ENCODE measurements at regions not wholly inside any gene's neighbourhood (a gene's known extent, or its start where the extent isn't known, plus 50 kb on each side); places are given as distances from the start of the nearest gene placed in this dataset.

- Histone ChIP-seq H3K36me3 (ENCODE audit: control insufficient read depth in 2 of 2, extremely low read depth in 1 of 2, insufficient read depth in 2 of 2, low read length in 2 of 2) (no peaks in the 10 kb centered on the region), H3K79me2 (ENCODE audit: control insufficient read depth, insufficient read depth, low read length) (no peaks in the 10 kb centered on the region), H3K9ac (ENCODE audit: control insufficient read depth, extremely low read depth, insufficient read depth, low read length) (no peak overlapping the region), H3K9me1 (ENCODE audit: control insufficient read depth, extremely low read depth, insufficient read depth, low read length) (no peaks in the 10 kb centered on the region), H3K27me3 (ENCODE audit: control insufficient read depth, extremely low read depth, insufficient read depth, low read length) (peaks cover 6% of the 10 kb centered on the region), H3K4me2 (ENCODE audit: control insufficient read depth, extremely low read depth, insufficient read depth, low read depth, low read length) (no peak overlapping the region), H3K9me3 (ENCODE audit: control insufficient read depth, low read depth, low read length) (no peaks in the 10 kb centered on the region), H4K20me1 (ENCODE audit: control insufficient read depth, extremely low read depth, insufficient read depth, low read length) (no peaks in the 10 kb centered on the region), H3K4me1 (ENCODE audit: control insufficient read depth, extremely low read depth, insufficient read depth, low read length) (peaks cover 5% of the 10 kb centered on the region), H3K27ac (ENCODE audit: control insufficient read depth, insufficient read depth, low read length) (no peak overlapping the region), H2AFZ (ENCODE audit: control insufficient read depth, low read length) (no peak overlapping the region), H3K4me3 (ENCODE audit: control insufficient read depth in 2 of 3, extremely low read depth in 1 of 3, insufficient read depth in 2 of 3, low read depth in 1 of 3, low read length in 3 of 3) (no peak overlapping the region)
- TF ChIP-seq, protein P1, sequence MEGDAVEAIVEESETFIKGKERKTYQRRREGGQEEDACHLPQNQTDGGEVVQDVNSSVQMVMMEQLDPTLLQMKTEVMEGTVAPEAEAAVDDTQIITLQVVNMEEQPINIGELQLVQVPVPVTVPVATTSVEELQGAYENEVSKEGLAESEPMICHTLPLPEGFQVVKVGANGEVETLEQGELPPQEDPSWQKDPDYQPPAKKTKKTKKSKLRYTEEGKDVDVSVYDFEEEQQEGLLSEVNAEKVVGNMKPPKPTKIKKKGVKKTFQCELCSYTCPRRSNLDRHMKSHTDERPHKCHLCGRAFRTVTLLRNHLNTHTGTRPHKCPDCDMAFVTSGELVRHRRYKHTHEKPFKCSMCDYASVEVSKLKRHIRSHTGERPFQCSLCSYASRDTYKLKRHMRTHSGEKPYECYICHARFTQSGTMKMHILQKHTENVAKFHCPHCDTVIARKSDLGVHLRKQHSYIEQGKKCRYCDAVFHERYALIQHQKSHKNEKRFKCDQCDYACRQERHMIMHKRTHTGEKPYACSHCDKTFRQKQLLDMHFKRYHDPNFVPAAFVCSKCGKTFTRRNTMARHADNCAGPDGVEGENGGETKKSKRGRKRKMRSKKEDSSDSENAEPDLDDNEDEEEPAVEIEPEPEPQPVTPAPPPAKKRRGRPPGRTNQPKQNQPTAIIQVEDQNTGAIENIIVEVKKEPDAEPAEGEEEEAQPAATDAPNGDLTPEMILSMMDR (optimal IDR thresholded peaks at IDR 0.05 in 1 of 3, IDR thresholded peaks at IDR 0.05 in 1 of 3, conservative IDR thresholded peaks at IDR 0.05 in 1 of 3; ENCODE audit: extremely low read depth in 1 of 3, insufficient read depth in 2 of 3, low read length in 3 of 3): no peak
- TF ChIP-seq EZH2 (IDR thresholded peaks at IDR 0.05; ENCODE audit: low read length): no peak
- dilution Hi-C loops (cut with MboI; ENCODE audit: extremely low pct_ligation_motif_present, low sequenced_read_pairs): no loop called here
- DNase-seq (ENCODE audit: low read depth, low spot score): no peak
- no peak for FAIRE-seq
Observed at GRCh38 chr14:22484632-22485031, 104.4 kb downstream of the DAD1 start.

DNA sequence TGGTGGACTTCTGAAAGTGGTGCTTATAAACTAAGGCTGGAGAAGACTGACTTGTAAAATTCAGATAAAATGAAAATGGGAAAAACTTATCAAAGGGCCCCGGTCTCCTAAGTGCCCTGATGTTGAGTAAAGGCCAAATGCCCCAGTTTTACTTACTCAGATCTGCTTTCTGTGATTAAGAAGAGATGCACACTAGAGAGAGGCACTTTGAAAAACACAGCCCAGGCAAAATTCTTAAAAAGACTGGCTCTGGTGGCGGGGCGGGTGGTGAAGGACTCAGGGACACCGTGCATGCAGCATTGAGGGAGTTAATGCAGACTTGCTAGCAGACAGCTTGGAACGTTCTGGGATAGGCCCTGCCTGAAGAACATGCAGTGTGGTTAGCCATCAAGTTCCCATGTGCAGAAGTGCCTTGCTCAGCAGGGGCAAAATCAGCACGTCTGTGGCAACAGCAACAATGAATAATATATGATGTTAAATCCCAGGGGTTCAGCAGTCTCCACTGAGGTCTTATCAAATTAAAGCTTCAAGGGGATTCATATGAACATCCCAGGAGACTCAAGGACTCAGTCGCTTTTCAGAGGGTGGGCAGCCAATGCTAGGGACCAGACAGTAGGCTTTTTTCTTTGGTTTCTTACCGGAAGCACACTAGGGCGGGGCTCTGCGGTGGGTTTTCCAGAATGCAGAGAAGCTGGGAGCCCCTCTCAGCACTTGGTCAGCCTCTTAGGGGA, 105.0 kb downstream of the DAD1 start:
- Histone ChIP-seq H3K4me3 (ENCODE audit: control insufficient read depth in 2 of 3, extremely low read depth in 1 of 3, insufficient read depth in 2 of 3, low read depth in 1 of 3, low read length in 3 of 3) (no peak overlapping the region), H3K4me1 (ENCODE audit: control insufficient read depth, extremely low read depth, insufficient read depth, low read length) (peaks cover 5% of the 10 kb centered on the region), H3K4me2 (ENCODE audit: control insufficient read depth, extremely low read depth, insufficient read depth, low read depth, low read length) (no peak overlapping the region), H3K9ac (ENCODE audit: control insufficient read depth, extremely low read depth, insufficient read depth, low read length) (no peak overlapping the region), H3K36me3 (ENCODE audit: control insufficient read depth in 2 of 2, extremely low read depth in 1 of 2, insufficient read depth in 2 of 2, low read length in 2 of 2) (no peaks in the 10 kb centered on the region), H3K9me1 (ENCODE audit: control insufficient read depth, extremely low read depth, insufficient read depth, low read length) (no peaks in the 10 kb centered on the region), H4K20me1 (ENCODE audit: control insufficient read depth, extremely low read depth, insufficient read depth, low read length) (no peaks in the 10 kb centered on the region), H3K27me3 (ENCODE audit: control insufficient read depth, extremely low read depth, insufficient read depth, low read length) (peaks cover 9% of the 10 kb centered on the region), H3K79me2 (ENCODE audit: control insufficient read depth, insufficient read depth, low read length) (no peaks in the 10 kb centered on the region), H3K27ac (ENCODE audit: control insufficient read depth, insufficient read depth, low read length) (no peak overlapping the region), H2AFZ (ENCODE audit: control insufficient read depth, low read length) (no peak overlapping the region), H3K9me3 (ENCODE audit: control insufficient read depth, low read depth, low read length) (no peaks in the 10 kb centered on the region)
- FAIRE-seq (no peak), DNase-seq (ENCODE audit: low read depth, low spot score) (no peak)
- dilution Hi-C loops (cut with MboI; ENCODE audit: extremely low pct_ligation_motif_present, low sequenced_read_pairs): no loop called here
- TF ChIP-seq, protein P1 (optimal IDR thresholded peaks at IDR 0.05 in 1 of 3, IDR thresholded peaks at IDR 0.05 in 1 of 3, conservative IDR thresholded peaks at IDR 0.05 in 1 of 3; ENCODE audit: extremely low read depth in 1 of 3, insufficient read depth in 2 of 3, low read length in 3 of 3): no peak
- no peak for TF ChIP-seq EZH2 (IDR thresholded peaks at IDR 0.05; ENCODE audit: low read length)
